Endothelial cell of umbilical vein (primary cell): ENCODE measurements at regions not wholly inside any gene's neighbourhood (a gene's known extent, or its start where the extent isn't known, plus 50 kb on each side); places are given as distances from the start of the nearest gene placed in this dataset.

Experiments
- BruUV-seq: library from RNA; stranded (reverse); fragments of 400-500 nt; replicated peaks from 2 replicates; lab custom pipeline; 2021; lab: Mats Ljungman, UMichigan
- CTCF ChIA-PET: fragments of 300-600, 350-600 bp; sonication (Branson Sonifier 250); formaldehyde crosslinking; loops from one replicate; lab custom pipeline; 2021; ENCODE audit warnings: antibody characterized with exemption, inconsistent platforms; lab: Charles Lee
- POLR2A ChIA-PET: fragments of 300-600, 350-600 bp; sonication (Branson Sonifier 250); formaldehyde crosslinking; loops from one replicate; lab custom pipeline; 2021; ENCODE audit warnings: antibody characterized with exemption, inconsistent platforms; lab: Charles Lee
- DNase-seq: peaks from one replicate; pipeline ENCODE4 v3.0.0-alpha.2; 2011; ENCODE audit warnings: low read depth, low spot score
- FAIRE-seq: peaks from 2 replicates; lab custom pipeline; 2011; peaks lifted over from hg19 to GRCh38; lab: Jason Lieb, UNC
- H2AFZ ChIP-seq: 2 replicates; pipeline ENCODE4 v1.6.0; 2012; ENCODE audit warnings: low read depth, low read length, control low read depth, inconsistent platforms
- H3K27ac ChIP-seq: 2 replicates; pipeline ENCODE4 v1.5.1; 2011; ENCODE audit warnings: low read depth, mild to moderate bottlenecking, control low read depth, low read length, moderate library complexity; ENCODE audit not compliant: insufficient read depth
- H3K27me3 ChIP-seq, 2 experiments: 2 replicates each; pipeline versions ENCODE4 v1.6.0 to v1.6.1; 2011; ENCODE audit warnings: low read length in 2 of 2, mixed read lengths in 1 of 2; ENCODE audit not compliant: control insufficient read depth in 2 of 2, insufficient read depth in 2 of 2
- H3K36me3 ChIP-seq, 2 experiments: 2 replicates in 1 of 2; 3 replicates in 1 of 2; pipeline ENCODE4 v1.5.1; 2011; ENCODE audit warnings: low read length in 2 of 2, mild to moderate bottlenecking in 1 of 2, moderate library complexity in 1 of 2; ENCODE audit not compliant: control insufficient read depth in 2 of 2, insufficient read depth in 2 of 2; ENCODE audit errors: extremely low read depth in 1 of 2
- H3K4me1 ChIP-seq: 3 replicates; pipeline ENCODE4 v1.5.1; 2011; ENCODE audit warnings: mild to moderate bottlenecking, low read length; ENCODE audit not compliant: control insufficient read depth, insufficient read depth; ENCODE audit errors: extremely low read depth
- H3K4me2 ChIP-seq: 2 replicates; pipeline ENCODE4 v1.6.1; 2011; ENCODE audit warnings: low read length, control low read depth, mixed read lengths; ENCODE audit not compliant: insufficient read depth
- H3K4me3 ChIP-seq, 3 experiments: fragments of 200-600 bp in 1 of 3; sonication (generic), shearing (Covaris generic) in 1 of 3; replicated peaks in 1 of 3; 2 replicates each; pipeline ENCODE4 v1.5.1; 2011 to 2016; ENCODE audit warnings: control low read depth in 3 of 3, low read length in 3 of 3, mild to moderate bottlenecking in 2 of 3, inconsistent platforms in 1 of 3, low read depth in 1 of 3, moderate library complexity in 1 of 3; ENCODE audit not compliant: insufficient read depth in 1 of 3
- H3K79me2 ChIP-seq: 2 replicates; pipeline ENCODE4 v1.6.0; 2012; ENCODE audit warnings: low read length, inconsistent platforms; ENCODE audit not compliant: control insufficient read depth, insufficient read depth
- H3K9ac ChIP-seq: replicated peaks from 2 replicates; pipeline ENCODE3; 2011; ENCODE audit warnings: low read length, control low read depth; ENCODE audit not compliant: insufficient read depth; ENCODE audit errors: extremely low read depth
- H3K9me1 ChIP-seq: replicated peaks from 3 replicates; pipeline ENCODE4 v1.6.0; 2011; ENCODE audit warnings: mild to moderate bottlenecking, low read length; ENCODE audit not compliant: control insufficient read depth, insufficient read depth; ENCODE audit errors: extremely low read depth
- H3K9me3 ChIP-seq: replicated peaks from 2 replicates; pipeline ENCODE4 v1.5.1; 2012; ENCODE audit warnings: low read length, inconsistent platforms; ENCODE audit not compliant: control insufficient read depth, insufficient read depth
- H4K20me1 ChIP-seq: replicated peaks from 2 replicates; pipeline ENCODE3; 2011; ENCODE audit warnings: mild to moderate bottlenecking, low read length; ENCODE audit not compliant: control insufficient read depth, insufficient read depth; ENCODE audit errors: extremely low read depth
- CTCF ChIP-seq, 2 donors: IDR thresholded peaks; 1 replicate in 1 of 2; 2 replicates in 1 of 2; pipeline ENCODE4 v1.5.1; 2011; ENCODE audit warnings: low read length in 2 of 2, mild to moderate bottlenecking in 2 of 2, moderate library complexity in 2 of 2, control low read depth in 1 of 2, inconsistent platforms in 1 of 2, low read depth in 1 of 2; ENCODE audit not compliant: insufficient read depth in 1 of 2; ENCODE audit errors: extremely low read depth in 1 of 2
- EZH2 ChIP-seq: IDR thresholded peaks from 2 replicates; pipeline ENCODE4 v1.6.1; 2012; ENCODE audit warnings: borderline replicate concordance, low read depth, mild to moderate bottlenecking, moderate library complexity, low read length, inconsistent platforms; ENCODE audit not compliant: severe bottlenecking
- FOS ChIP-seq: IDR thresholded peaks from 2 replicates; pipeline ENCODE4 v1.6.1; 2011; ENCODE audit warnings: mild to moderate bottlenecking, low read length, moderate library complexity, borderline replicate concordance; ENCODE audit not compliant: insufficient read depth
- GATA2 ChIP-seq: IDR thresholded peaks from 2 replicates; pipeline ENCODE4 v1.7.0; 2011; ENCODE audit warnings: low read depth, mild to moderate bottlenecking, moderate library complexity, mixed read lengths, low read length; ENCODE audit not compliant: insufficient read length, insufficient read depth
- JUN ChIP-seq: IDR thresholded peaks from 2 replicates; pipeline ENCODE4 v1.6.1; 2011; ENCODE audit warnings: borderline replicate concordance, low read depth; ENCODE audit not compliant: insufficient read length, insufficient read depth
- MAX ChIP-seq: IDR thresholded peaks from 2 replicates; pipeline ENCODE4 v1.6.1; 2011; ENCODE audit not compliant: insufficient read depth, insufficient read length
- MYC ChIP-seq: IDR thresholded peaks from one replicate; pipeline ENCODE4 v1.6.1; 2011; ENCODE audit warnings: mild to moderate bottlenecking, low read depth, low read length
- POLR2A ChIP-seq: IDR thresholded peaks from 2 replicates; pipeline ENCODE4 v1.6.1; 2012; ENCODE audit warnings: low read depth, mild to moderate bottlenecking, control low read depth, low read length
- POLR2AphosphoS5 ChIP-seq: IDR thresholded peaks from 2 replicates; pipeline ENCODE4 v1.6.1; 2012; ENCODE audit warnings: low read depth, mild to moderate bottlenecking, control low read depth, low read length, moderate library complexity; ENCODE audit not compliant: insufficient read depth
- dilution Hi-C: fragments of 300-500 bp; cut with MboI; formaldehyde crosslinking; loops from one replicate; pipeline ENCODE4 v1.15.0; 2019; ENCODE audit warnings: low sequenced_read_pairs; ENCODE audit not compliant: extremely low pct_ligation_motif_present
- intact Hi-C: fragments of 100-400 bp; cut with micrococcal nuclease; formaldehyde crosslinking; loops from one replicate; pipeline ENCODE4 v1.10.0; 2022

- ChIA-PET CTCF (no interaction called here), POLR2A (no interaction called here)
- Histone ChIP-seq H3K27me3 (no peaks in the 10 kb centered on the region), H3K9me1 (no peaks in the 10 kb centered on the region), H4K20me1 (no peaks in the 10 kb centered on the region), H3K79me2 (no peaks in the 10 kb centered on the region), H3K9me3 (no peaks in the 10 kb centered on the region), H3K4me1 (no peaks in the 10 kb centered on the region), H3K27ac (no peak overlapping the region), H3K36me3 (no peaks in the 10 kb centered on the region), H3K9ac (no peak overlapping the region), H2AFZ (no peak overlapping the region), H3K4me2 (no peak overlapping the region), H3K4me3 (no peak overlapping the region)
- no TSS peak for BruUV-seq
- no peak for TF ChIP-seq CTCF (IDR thresholded peaks at IDR 0.05; ENCODE audit: extremely low read depth in 1 of 2, insufficient read depth in 1 of 2, low read depth in 1 of 2, low read length in 2 of 2)
- no peak for TF ChIP-seq GATA2
- TF ChIP-seq FOS = no peak
- TF ChIP-seq POLR2A = no peak
- no peak for TF ChIP-seq POLR2AphosphoS5
- no peak for TF ChIP-seq JUN
- TF ChIP-seq EZH2 = no peak
- no peak for TF ChIP-seq MAX
- TF ChIP-seq MYC = no peak
- no peak for DNase-seq
- no peak for FAIRE-seq
- intact Hi-C loops (no loop called here), dilution Hi-C loops (no loop called here)
Measured at GRCh38 chr20:19874040-19874727, 116.1 kb downstream of the RIN2 start.
